WTC11 (cell line): ENCODE measurements at regions not wholly inside any gene's neighbourhood (a gene's known extent, or its start where the extent isn't known, plus 50 kb on each side); places are given as distances from the start of the nearest gene placed in this dataset.

Experiments used
- ATAC-seq: fragments of 200-7000 bp; cut with Tn5 transposase; 2 replicates; pipeline ENCODE4 v1.10.0; 2021; ENCODE audit warnings: mild to moderate bottlenecking, moderate library complexity
- CTCF ChIA-PET: fragments of 300-600 bp; sonication (Branson Sonifier 250); formaldehyde crosslinking; loops from one replicate; lab custom pipeline; 2021; ENCODE audit warnings: antibody characterized with exemption; lab: Charles Lee
- POLR2A ChIA-PET: fragments of 350-600 bp; sonication (Branson Sonifier 250); formaldehyde crosslinking; loops from one replicate; lab custom pipeline; 2021; ENCODE audit warnings: antibody characterized with exemption; lab: Charles Lee
- DNase-seq: peaks from one replicate; pipeline ENCODE4 v3.0.0; 2021; ENCODE audit warnings: low spot score
- H3K27ac Mint-ChIP-seq: 2 replicates; pipeline ENCODE4 v1.8.0; 2021; ENCODE audit warnings: mixed read lengths
- H3K27me3 Mint-ChIP-seq: 2 replicates; pipeline ENCODE4 v1.8.0; 2021; ENCODE audit warnings: low read depth, mild to moderate bottlenecking, moderate library complexity, mixed read lengths
- H3K36me3 Mint-ChIP-seq: 2 replicates; pipeline ENCODE4 v1.8.0; 2021; ENCODE audit warnings: mixed read lengths
- H3K4me1 Mint-ChIP-seq: 2 replicates; pipeline ENCODE4 v1.8.0; 2022; ENCODE audit warnings: mixed read lengths
- H3K4me3 Mint-ChIP-seq: 2 replicates; pipeline ENCODE4 v1.8.0; 2021; ENCODE audit warnings: mild to moderate bottlenecking, moderate library complexity, mixed read lengths
- H3K9me3 Mint-ChIP-seq: 2 replicates; pipeline ENCODE4 v1.8.0; 2021; ENCODE audit warnings: mixed read lengths
- CDX4 ChIP-seq: fragments of 250-450 bp; sonication (Bioruptor Pico); IDR thresholded peaks from 2 replicates; pipeline ENCODE4 v1.9.0; 2021; ENCODE audit warnings: moderate library complexity, mild to moderate bottlenecking, inconsistent platforms, borderline replicate concordance
- CREB1 ChIP-seq: sonication (generic); formaldehyde crosslinking; IDR thresholded peaks from 2 replicates; pipeline ENCODE4 v1.8.0; 2023; ENCODE audit warnings: mild to moderate bottlenecking, missing genetic modification reagents
- ELF4 ChIP-seq: sonication (generic); formaldehyde crosslinking; IDR thresholded peaks from 2 replicates; pipeline ENCODE4 v1.8.1; 2022; ENCODE audit warnings: low read depth, mild to moderate bottlenecking, moderate library complexity, missing genetic modification reagents
- ETV6 ChIP-seq: sonication (generic); formaldehyde crosslinking; IDR thresholded peaks from 2 replicates; pipeline ENCODE4 v1.8.1; 2022; ENCODE audit warnings: mild to moderate bottlenecking, missing genetic modification reagents
- FOXK1 ChIP-seq: sonication (generic); formaldehyde crosslinking; IDR thresholded peaks from 2 replicates; pipeline ENCODE4 v1.8.0; 2022; ENCODE audit warnings: mild to moderate bottlenecking, moderate library complexity, missing genetic modification reagents
- GABPB1 ChIP-seq: sonication (generic); formaldehyde crosslinking; IDR thresholded peaks from 2 replicates; pipeline ENCODE4 v1.8.1; 2023; ENCODE audit warnings: mild to moderate bottlenecking, missing genetic modification reagents
- GTF2I ChIP-seq: fragments of 250-450 bp; sonication (Bioruptor Pico); conservative IDR thresholded peaks from 2 replicates; pipeline ENCODE4 v1.4.0; 2021; ENCODE audit warnings: mild to moderate bottlenecking
- IRF2 ChIP-seq: sonication (generic); formaldehyde crosslinking; IDR thresholded peaks from 2 replicates; pipeline ENCODE4 v1.8.0; 2022; ENCODE audit warnings: low read depth, missing genetic modification reagents, borderline replicate concordance
- KAT7 ChIP-seq: sonication (generic); formaldehyde crosslinking; IDR thresholded peaks from 2 replicates; pipeline ENCODE4 v1.8.1; 2023; ENCODE audit warnings: missing genetic modification reagents, mild to moderate bottlenecking, borderline replicate concordance
- NR1H2 ChIP-seq: sonication (generic); formaldehyde crosslinking; IDR thresholded peaks from 2 replicates; pipeline ENCODE4 v1.9.0; 2021; ENCODE audit warnings: mild to moderate bottlenecking, moderate library complexity, missing genetic modification reagents
- NR2C2 ChIP-seq: sonication (generic); formaldehyde crosslinking; IDR thresholded peaks from 2 replicates; pipeline ENCODE4 v1.8.0; 2022; ENCODE audit warnings: mild to moderate bottlenecking, missing genetic modification reagents
- RELA ChIP-seq: sonication (generic); formaldehyde crosslinking; IDR thresholded peaks from 2 replicates; pipeline ENCODE4 v1.8.1; 2022; ENCODE audit warnings: missing genetic modification reagents, mild to moderate bottlenecking, borderline replicate concordance
- RORB ChIP-seq: fragments of 250-450 bp; sonication (Bioruptor Pico); IDR thresholded peaks from 2 replicates; pipeline ENCODE4 v1.9.0; 2021; ENCODE audit warnings: mild to moderate bottlenecking
- SOX15 ChIP-seq: fragments of 250-450 bp; sonication (Bioruptor Pico); IDR thresholded peaks from 2 replicates; pipeline ENCODE4 v1.9.0; 2021; ENCODE audit warnings: mild to moderate bottlenecking
- TEAD1 ChIP-seq: sonication (generic); formaldehyde crosslinking; IDR thresholded peaks from 2 replicates; pipeline ENCODE4 v1.8.0; 2022; ENCODE audit warnings: mild to moderate bottlenecking, missing genetic modification reagents
- USF2 ChIP-seq: sonication (generic); formaldehyde crosslinking; IDR thresholded peaks from 2 replicates; pipeline ENCODE4 v1.8.1; 2023; ENCODE audit warnings: mild to moderate bottlenecking, missing genetic modification reagents, moderate library complexity
- ZNF121 ChIP-seq: sonication (generic); formaldehyde crosslinking; IDR thresholded peaks from 2 replicates; pipeline ENCODE4 v1.8.0; 2023; ENCODE audit warnings: missing genetic modification reagents
- ZNF425 ChIP-seq: fragments of 250-450 bp; sonication (Bioruptor Pico); conservative IDR thresholded peaks from 2 replicates; pipeline ENCODE4 v1.9.0; 2021; ENCODE audit warnings: mild to moderate bottlenecking
- ZNF532 ChIP-seq: fragments of 250-450 bp; sonication (Bioruptor Pico); IDR thresholded peaks from 2 replicates; pipeline ENCODE4 v1.9.0; 2021; ENCODE audit warnings: mild to moderate bottlenecking, borderline replicate concordance
- TF ChIP-seq, protein P1 (sequence below): sonication (generic); formaldehyde crosslinking; IDR thresholded peaks from 2 replicates; pipeline ENCODE4 v1.8.0; 2023; ENCODE audit warnings: missing genetic modification reagents, mild to moderate bottlenecking, borderline replicate concordance

DNA sequence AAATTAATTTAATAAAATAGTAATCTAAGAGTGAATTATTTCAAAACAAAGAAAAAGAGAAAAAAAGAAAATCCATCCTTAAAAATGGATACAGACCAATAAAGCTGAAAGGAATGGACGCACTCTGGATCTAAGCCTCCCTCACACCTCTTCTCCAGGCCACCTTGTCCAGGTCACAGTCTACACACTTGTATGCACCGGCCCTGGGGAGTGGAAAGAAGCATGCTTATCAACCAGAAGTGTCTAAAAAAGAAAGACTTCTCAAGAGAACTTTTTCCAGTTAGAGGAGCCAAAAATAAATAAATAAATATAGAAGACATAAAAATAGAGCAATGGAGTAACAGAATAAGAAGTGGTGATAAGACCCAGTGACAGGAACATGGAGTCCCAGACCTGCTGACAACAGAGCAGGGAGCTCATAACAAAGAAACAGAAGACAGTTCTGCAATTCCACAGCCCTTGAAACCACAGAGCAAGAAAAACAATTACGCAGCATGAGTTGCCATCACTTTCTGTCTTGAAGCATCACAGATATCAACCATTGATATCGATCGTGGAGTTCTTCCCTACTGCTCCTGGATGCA lies 311.7 kb upstream of the NFE2L3 start:
- TF ChIP-seq ZNF532 (CRISPR knock-in tag) = no peak
- TF ChIP-seq, protein P1, sequence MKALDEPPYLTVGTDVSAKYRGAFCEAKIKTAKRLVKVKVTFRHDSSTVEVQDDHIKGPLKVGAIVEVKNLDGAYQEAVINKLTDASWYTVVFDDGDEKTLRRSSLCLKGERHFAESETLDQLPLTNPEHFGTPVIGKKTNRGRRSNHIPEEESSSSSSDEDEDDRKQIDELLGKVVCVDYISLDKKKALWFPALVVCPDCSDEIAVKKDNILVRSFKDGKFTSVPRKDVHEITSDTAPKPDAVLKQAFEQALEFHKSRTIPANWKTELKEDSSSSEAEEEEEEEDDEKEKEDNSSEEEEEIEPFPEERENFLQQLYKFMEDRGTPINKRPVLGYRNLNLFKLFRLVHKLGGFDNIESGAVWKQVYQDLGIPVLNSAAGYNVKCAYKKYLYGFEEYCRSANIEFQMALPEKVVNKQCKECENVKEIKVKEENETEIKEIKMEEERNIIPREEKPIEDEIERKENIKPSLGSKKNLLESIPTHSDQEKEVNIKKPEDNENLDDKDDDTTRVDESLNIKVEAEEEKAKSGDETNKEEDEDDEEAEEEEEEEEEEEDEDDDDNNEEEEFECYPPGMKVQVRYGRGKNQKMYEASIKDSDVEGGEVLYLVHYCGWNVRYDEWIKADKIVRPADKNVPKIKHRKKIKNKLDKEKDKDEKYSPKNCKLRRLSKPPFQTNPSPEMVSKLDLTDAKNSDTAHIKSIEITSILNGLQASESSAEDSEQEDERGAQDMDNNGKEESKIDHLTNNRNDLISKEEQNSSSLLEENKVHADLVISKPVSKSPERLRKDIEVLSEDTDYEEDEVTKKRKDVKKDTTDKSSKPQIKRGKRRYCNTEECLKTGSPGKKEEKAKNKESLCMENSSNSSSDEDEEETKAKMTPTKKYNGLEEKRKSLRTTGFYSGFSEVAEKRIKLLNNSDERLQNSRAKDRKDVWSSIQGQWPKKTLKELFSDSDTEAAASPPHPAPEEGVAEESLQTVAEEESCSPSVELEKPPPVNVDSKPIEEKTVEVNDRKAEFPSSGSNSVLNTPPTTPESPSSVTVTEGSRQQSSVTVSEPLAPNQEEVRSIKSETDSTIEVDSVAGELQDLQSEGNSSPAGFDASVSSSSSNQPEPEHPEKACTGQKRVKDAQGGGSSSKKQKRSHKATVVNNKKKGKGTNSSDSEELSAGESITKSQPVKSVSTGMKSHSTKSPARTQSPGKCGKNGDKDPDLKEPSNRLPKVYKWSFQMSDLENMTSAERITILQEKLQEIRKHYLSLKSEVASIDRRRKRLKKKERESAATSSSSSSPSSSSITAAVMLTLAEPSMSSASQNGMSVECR = no peak
- TF ChIP-seq USF2 (CRISPR knock-in tag) = no peak
- TF ChIP-seq GTF2I (CRISPR knock-in tag) = no peak
- CTCF ChIA-PET = interaction anchor here (1.2 kb wide), 1 partner anchor 11 kb away, joined by 6 read pairs; no protein-coding TSS in a partner anchor
- H3K27ac Mint-ChIP-seq = no peak overlapping the region

DNA sequence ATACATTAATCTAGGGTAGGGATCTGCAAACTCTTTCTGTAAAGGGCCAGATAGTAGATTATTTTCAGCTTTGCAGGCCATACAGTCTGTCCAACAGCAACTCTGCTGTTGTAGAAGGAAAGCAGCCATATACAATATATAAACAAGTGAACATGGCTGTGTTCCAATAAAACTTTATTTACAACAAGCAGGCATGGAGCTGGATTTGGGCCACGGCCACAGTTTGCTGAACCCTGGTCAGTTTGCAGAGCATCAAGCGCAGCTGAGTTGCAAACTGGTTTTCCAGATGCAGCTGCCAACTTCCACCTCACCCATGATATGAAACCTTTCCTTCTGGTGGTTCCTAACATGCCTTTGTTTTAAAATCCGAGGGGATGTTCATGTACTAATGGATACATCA lies 310.4 kb upstream of the NFE2L3 start:
- Mint-ChIP-seq H3K27me3 (no peaks in the 10 kb centered on the region), H3K4me3 (no peak overlapping the region), H3K27ac (no peak overlapping the region), H3K36me3 (no peaks in the 10 kb centered on the region), H3K4me1 (peaks cover 14% of the 10 kb centered on the region)
- POLR2A ChIA-PET = no interaction called here
- no peak for ATAC-seq
- TF ChIP-seq ELF4 (CRISPR knock-in tag) (no peak), KAT7 (CRISPR knock-in tag) (no peak)
- TF ChIP-seq, all 79 proteins: peak for 0
- CTCF ChIA-PET = interaction anchor here (0.6 kb wide), 1 partner anchor 273 kb away, joined by 3 read pairs; no protein-coding TSS in a partner anchor
- no peak for DNase-seq
- peaks cover 6% of the 10 kb centered on the region; the same call in 1 of the 2 replicates for H3K9me3 Mint-ChIP-seq

More for the DNA sequence above, 311.7 kb upstream of the NFE2L3 start:
- DNase-seq (no peak), ATAC-seq (no peak)
- Mint-ChIP-seq H3K4me1 (peaks cover 14% of the 10 kb centered on the region), H3K36me3 (no peaks in the 10 kb centered on the region), H3K27me3 (no peaks in the 10 kb centered on the region), H3K9me3 (peaks cover 6% of the 10 kb centered on the region; the same call in 1 of the 2 replicates), H3K4me3 (no peak overlapping the region)
- POLR2A ChIA-PET = no interaction called here

DNA sequence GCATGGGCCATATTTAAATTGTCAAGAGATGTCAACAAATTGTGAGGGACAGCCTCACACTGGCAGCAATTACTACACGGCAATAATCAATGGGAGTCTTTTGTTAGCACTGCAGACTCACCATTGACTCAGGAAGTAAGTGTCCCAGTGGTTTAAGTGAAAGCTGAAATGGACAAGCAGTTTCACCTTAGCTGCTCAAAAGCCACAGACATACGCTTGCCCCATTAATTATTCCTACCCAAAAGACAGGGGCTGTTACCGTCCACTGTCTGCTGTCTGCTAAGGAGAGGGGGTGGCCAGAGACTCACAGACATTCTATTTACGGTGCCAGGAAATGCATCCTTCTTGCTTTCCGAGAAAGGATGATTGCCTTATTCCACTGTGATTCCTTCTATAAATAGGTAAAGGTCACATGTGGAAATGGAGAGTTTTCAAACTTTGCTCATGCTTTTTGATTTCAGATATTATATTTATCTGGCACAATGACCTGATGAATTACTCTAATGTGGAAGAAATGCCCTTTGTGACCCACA lies 309.7 kb upstream of the NFE2L3 start:
- Mint-ChIP-seq H3K4me1 (peaks cover 14% of the 10 kb centered on the region), H3K27ac (no peak overlapping the region), H3K27me3 (no peaks in the 10 kb centered on the region), H3K9me3 (peaks cover 6% of the 10 kb centered on the region; the same call in 1 of the 2 replicates), H3K4me3 (no peak overlapping the region), H3K36me3 (no peaks in the 10 kb centered on the region)
- CTCF ChIA-PET = interaction anchor here (1.4 to 4.7 kb wide), 2 partner anchors 9 to 13 kb away, joined by 10 to 17 read pairs; no protein-coding TSS in a partner anchor
- POLR2A ChIA-PET = no interaction called here
- no peak for DNase-seq
- ATAC-seq = no peak
- no peak for TF ChIP-seq ZNF121 (CRISPR knock-in tag)
- TF ChIP-seq NR1H2 (CRISPR knock-in tag) = no peak
- TF ChIP-seq TEAD1 (CRISPR knock-in tag) = no peak
- no peak for TF ChIP-seq CREB1 (CRISPR knock-in tag)
- no peak for TF ChIP-seq SOX15 (CRISPR knock-in tag)
- no peak for TF ChIP-seq GABPB1 (CRISPR knock-in tag)
- TF ChIP-seq RORB = no peak
- no peak for TF ChIP-seq FOXK1 (CRISPR knock-in tag)
- TF ChIP-seq CDX4 (CRISPR knock-in tag) = no peak
- no peak for TF ChIP-seq IRF2
- TF ChIP-seq ETV6 (CRISPR knock-in tag) = no peak
- TF ChIP-seq NR2C2 (CRISPR knock-in tag) = no peak
- TF ChIP-seq RELA (CRISPR knock-in tag) = no peak
- no peak for TF ChIP-seq ZNF425 (CRISPR knock-in tag)
